OCI-LY7 (cell line): ENCODE measurements at regions not wholly inside any gene's neighbourhood (a gene's known extent, or its start where the extent isn't known, plus 50 kb on each side); places are given as distances from the start of the nearest gene placed in this dataset.

ENCODE experiments used
- BruUV-seq: library from RNA; stranded (reverse); fragments of 400-500 nt; replicated peaks from 2 replicates; lab custom pipeline; 2021; lab: Mats Ljungman, UMichigan
- CTCF ChIA-PET: fragments of 300-600 bp; sonication (Branson Sonifier 250); formaldehyde crosslinking; loops from one replicate; lab custom pipeline; 2022; ENCODE audit warnings: antibody characterized with exemption; ENCODE audit not compliant: unreplicated experiment; lab: Charles Lee
- POLR2A ChIA-PET: fragments of 300-600 bp; sonication (Branson Sonifier 250); formaldehyde crosslinking; loops from one replicate; lab custom pipeline; 2022; ENCODE audit warnings: antibody characterized with exemption; lab: Charles Lee
- DNase-seq: peaks from one replicate; pipeline ENCODE4 v3.0.0-alpha.2; 2015; ENCODE audit warnings: low spot score
- H2AFZ ChIP-seq: fragments of 200-600 bp; sonication (generic), shearing (Covaris generic); 2 replicates; pipeline ENCODE4 v1.6.1; 2014; ENCODE audit warnings: mild to moderate bottlenecking, antibody characterized with exemption, low read length, moderate library complexity
- H3K27ac ChIP-seq: fragments of 200-600 bp; sonication (generic); 2 replicates; pipeline ENCODE4 v1.5.1; 2014; ENCODE audit warnings: mixed run types, low read depth, mild to moderate bottlenecking, moderate library complexity, low read length, inconsistent platforms; ENCODE audit not compliant: poor library complexity, severe bottlenecking
- H3K36me3 ChIP-seq: fragments of 200-600 bp; sonication (generic); 2 replicates; pipeline ENCODE4 v1.6.1; 2014; ENCODE audit warnings: mild to moderate bottlenecking, antibody characterized with exemption, low read length, moderate library complexity, mixed read lengths; ENCODE audit not compliant: insufficient read depth
- H3K4me1 ChIP-seq: fragments of 200-600 bp; sonication (generic); 2 replicates; pipeline ENCODE4 v1.5.1; 2014; ENCODE audit warnings: mild to moderate bottlenecking, low read length; ENCODE audit not compliant: insufficient read depth, poor library complexity, severe bottlenecking
- H3K4me2 ChIP-seq: fragments of 200-600 bp; sonication (generic); 2 replicates; pipeline ENCODE4 v1.6.1; 2014; ENCODE audit warnings: mild to moderate bottlenecking, low read length
- H3K4me3 ChIP-seq: fragments of 200-600 bp; sonication (generic); 2 replicates; pipeline ENCODE4 v1.5.1; 2014; ENCODE audit warnings: mild to moderate bottlenecking, low read depth, low read length; ENCODE audit not compliant: poor library complexity, severe bottlenecking
- H3K79me2 ChIP-seq: fragments of 200-600 bp; sonication (generic); 2 replicates; pipeline ENCODE4 v1.6.1; 2016; ENCODE audit warnings: low read depth, mild to moderate bottlenecking, low read length, moderate library complexity, mixed read lengths; ENCODE audit not compliant: insufficient read depth
- H3K9me2 ChIP-seq: fragments of 200-600 bp; sonication (generic); 2 replicates; pipeline ENCODE4 v1.6.1; 2016; ENCODE audit warnings: mild to moderate bottlenecking, low read length, mixed read lengths; ENCODE audit not compliant: insufficient read depth
- H3K9me3 ChIP-seq: fragments of 200-600 bp; sonication (generic); 2 replicates; pipeline ENCODE4 v1.6.1; 2014; ENCODE audit warnings: mild to moderate bottlenecking, mixed run types, low read length, mixed read lengths
- H4K20me1 ChIP-seq: fragments of 200-600 bp; sonication (generic); 2 replicates; pipeline ENCODE4 v1.6.1; 2014; ENCODE audit warnings: mild to moderate bottlenecking, antibody characterized with exemption, low read length, moderate library complexity, mixed read lengths; ENCODE audit not compliant: insufficient read depth
- EZH2phosphoT487 ChIP-seq: fragments of 200-600 bp; sonication (generic); IDR thresholded peaks from 2 replicates; pipeline ENCODE4 v1.6.1; 2018; ENCODE audit warnings: low read depth, borderline replicate concordance, mild to moderate bottlenecking, mixed run types, antibody characterized with exemption, low read length, moderate library complexity, mixed read lengths
- intact Hi-C: fragments of 100-400 bp; cut with micrococcal nuclease; formaldehyde crosslinking; loops from one replicate; pipeline ENCODE4 v1.10.0; 2022; ENCODE audit not compliant: unreplicated experiment
- TF ChIP-seq, protein P1 (sequence below): fragments of 200-600 bp; sonication (generic); conservative IDR thresholded peaks from 2 replicates; pipeline ENCODE4 v1.5.1; 2014; ENCODE audit warnings: mild to moderate bottlenecking, antibody characterized with exemption, low read length, moderate library complexity, mixed read lengths

DNA sequence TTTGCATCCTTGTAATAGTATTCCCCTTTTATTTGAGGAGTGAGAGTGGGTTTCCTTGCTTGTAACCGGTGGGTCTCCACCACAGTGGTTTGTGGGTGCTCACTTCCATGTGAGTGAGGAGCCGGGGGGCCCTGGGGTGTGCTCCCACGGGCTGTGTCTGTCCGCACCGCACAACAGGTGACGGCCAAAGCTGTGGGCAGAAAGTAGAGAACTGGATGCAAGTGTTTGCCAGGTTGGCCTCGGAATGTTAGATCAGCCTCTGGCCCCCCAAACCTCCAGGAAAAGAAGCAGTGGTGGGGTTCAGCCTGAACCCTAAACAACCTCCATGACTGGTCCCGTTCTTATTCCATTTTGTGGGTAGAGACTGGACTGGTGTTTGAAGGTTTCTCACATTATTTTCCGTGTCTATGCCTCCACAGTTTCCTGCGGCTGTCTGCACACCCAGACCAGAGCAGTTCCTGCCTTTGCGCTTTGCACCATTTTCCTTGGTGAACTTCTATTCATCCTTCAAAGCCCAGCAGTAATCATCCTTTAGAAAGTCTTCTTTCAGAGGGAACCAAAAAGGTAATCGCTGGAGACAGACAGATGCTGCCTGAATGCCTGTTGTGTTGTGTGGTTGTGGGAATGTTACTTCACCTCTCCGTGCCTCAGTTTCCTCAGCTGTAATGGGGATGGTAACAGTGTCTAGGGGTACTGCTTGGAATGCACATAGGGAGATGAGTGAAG lies 77.2 kb downstream of the MYEOV start:
- Histone ChIP-seq H3K4me2 (no peak overlapping the region), H3K9me2 (no peaks in the 10 kb centered on the region), H3K36me3 (no peaks in the 10 kb centered on the region), H3K27ac (no peak overlapping the region), H4K20me1 (no peaks in the 10 kb centered on the region), H3K4me1 (no peaks in the 10 kb centered on the region), H3K9me3 (no peaks in the 10 kb centered on the region), H3K4me3 (no peak overlapping the region), H3K79me2 (no peaks in the 10 kb centered on the region), H2AFZ (no peak overlapping the region)
- no peak for DNase-seq
- ChIA-PET POLR2A (no interaction called here), CTCF (no interaction called here)
- intact Hi-C loops: no loop called here
- BruUV-seq: no TSS peak
- no peak for TF ChIP-seq EZH2phosphoT487
- TF ChIP-seq, protein P1, sequence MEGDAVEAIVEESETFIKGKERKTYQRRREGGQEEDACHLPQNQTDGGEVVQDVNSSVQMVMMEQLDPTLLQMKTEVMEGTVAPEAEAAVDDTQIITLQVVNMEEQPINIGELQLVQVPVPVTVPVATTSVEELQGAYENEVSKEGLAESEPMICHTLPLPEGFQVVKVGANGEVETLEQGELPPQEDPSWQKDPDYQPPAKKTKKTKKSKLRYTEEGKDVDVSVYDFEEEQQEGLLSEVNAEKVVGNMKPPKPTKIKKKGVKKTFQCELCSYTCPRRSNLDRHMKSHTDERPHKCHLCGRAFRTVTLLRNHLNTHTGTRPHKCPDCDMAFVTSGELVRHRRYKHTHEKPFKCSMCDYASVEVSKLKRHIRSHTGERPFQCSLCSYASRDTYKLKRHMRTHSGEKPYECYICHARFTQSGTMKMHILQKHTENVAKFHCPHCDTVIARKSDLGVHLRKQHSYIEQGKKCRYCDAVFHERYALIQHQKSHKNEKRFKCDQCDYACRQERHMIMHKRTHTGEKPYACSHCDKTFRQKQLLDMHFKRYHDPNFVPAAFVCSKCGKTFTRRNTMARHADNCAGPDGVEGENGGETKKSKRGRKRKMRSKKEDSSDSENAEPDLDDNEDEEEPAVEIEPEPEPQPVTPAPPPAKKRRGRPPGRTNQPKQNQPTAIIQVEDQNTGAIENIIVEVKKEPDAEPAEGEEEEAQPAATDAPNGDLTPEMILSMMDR: no peak

DNA sequence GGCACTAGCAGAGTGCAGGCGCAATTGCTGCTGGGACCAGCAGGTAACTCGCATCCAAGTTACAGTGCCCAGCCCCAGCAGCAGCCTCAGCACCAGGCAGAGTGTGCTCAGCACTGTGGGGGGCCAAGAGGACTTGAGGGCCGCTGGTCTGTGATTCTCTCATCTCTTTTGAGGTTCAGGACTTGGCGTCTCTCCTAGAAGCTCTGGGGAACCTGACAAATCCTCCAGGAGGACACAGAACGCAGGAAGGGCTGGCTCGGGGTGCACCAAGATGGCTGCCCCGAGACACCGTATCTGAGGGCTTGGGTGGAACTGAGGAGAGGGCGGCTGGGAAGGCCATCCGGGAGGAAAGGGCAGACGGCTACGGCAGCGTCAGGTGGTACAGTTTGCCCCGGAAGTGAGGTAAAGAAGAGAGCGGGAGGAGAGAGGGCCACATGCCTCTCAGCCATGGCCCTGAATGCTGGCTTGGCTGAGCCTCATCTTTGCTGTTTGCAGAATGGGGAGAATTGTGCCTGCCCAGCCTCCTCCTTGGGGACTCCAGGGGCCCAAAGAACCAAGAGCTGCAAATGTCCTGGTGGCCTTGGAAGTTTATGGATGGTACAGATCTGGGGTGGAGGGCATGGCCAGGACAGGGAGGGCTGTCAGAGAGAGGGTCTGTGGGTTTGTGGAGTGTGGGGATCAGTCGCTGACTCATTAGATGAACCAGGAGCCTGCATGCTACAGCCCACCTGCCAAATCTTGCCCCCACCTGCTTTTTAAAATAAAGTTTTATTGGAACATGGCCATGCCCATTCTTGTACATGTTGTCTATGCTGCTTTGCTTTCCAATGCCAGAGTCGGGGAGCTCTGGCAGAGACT lies 78.0 kb downstream of the MYEOV start:
- Histone ChIP-seq H3K4me1 (no peaks in the 10 kb centered on the region), H3K9me2 (no peaks in the 10 kb centered on the region), H3K36me3 (no peaks in the 10 kb centered on the region), H3K27ac (no peak overlapping the region), H4K20me1 (no peaks in the 10 kb centered on the region), H3K9me3 (no peaks in the 10 kb centered on the region), H3K4me3 (no peak overlapping the region), H3K79me2 (no peaks in the 10 kb centered on the region), H2AFZ (no peak overlapping the region), H3K4me2 (no peak overlapping the region)
- intact Hi-C loops: no loop called here
- TF ChIP-seq, protein P1: no peak
- TF ChIP-seq EZH2phosphoT487: no peak
- BruUV-seq: no TSS peak
- POLR2A ChIA-PET: no interaction called here
- no peak for DNase-seq
- CTCF ChIA-PET: no interaction called here
